ENCODE measurements at regions not wholly inside any gene's neighbourhood (a gene's known extent, or its start where the extent isn't known, plus 50 kb on each side); places are given as distances from the start of the nearest gene placed in this dataset.

DNA sequence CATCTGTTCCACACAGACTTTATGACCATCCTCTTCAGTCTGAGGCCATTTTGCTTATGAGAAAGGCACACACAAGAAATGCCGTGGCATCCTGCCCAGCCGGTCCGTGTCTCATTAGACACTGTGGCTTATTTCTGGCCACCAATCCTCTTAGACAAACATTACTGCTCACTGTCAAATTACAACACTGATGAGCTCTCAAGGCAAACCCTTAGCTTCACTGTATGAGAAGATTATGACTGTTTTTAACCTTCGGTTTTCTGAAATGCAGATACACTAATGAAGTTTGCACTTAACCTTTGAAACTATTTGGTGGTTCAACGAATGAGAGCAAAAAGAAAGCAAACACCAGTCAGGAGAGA is 50.5 kb upstream of the DST start (continued):
- TF ChIP-seq, protein P1, sequence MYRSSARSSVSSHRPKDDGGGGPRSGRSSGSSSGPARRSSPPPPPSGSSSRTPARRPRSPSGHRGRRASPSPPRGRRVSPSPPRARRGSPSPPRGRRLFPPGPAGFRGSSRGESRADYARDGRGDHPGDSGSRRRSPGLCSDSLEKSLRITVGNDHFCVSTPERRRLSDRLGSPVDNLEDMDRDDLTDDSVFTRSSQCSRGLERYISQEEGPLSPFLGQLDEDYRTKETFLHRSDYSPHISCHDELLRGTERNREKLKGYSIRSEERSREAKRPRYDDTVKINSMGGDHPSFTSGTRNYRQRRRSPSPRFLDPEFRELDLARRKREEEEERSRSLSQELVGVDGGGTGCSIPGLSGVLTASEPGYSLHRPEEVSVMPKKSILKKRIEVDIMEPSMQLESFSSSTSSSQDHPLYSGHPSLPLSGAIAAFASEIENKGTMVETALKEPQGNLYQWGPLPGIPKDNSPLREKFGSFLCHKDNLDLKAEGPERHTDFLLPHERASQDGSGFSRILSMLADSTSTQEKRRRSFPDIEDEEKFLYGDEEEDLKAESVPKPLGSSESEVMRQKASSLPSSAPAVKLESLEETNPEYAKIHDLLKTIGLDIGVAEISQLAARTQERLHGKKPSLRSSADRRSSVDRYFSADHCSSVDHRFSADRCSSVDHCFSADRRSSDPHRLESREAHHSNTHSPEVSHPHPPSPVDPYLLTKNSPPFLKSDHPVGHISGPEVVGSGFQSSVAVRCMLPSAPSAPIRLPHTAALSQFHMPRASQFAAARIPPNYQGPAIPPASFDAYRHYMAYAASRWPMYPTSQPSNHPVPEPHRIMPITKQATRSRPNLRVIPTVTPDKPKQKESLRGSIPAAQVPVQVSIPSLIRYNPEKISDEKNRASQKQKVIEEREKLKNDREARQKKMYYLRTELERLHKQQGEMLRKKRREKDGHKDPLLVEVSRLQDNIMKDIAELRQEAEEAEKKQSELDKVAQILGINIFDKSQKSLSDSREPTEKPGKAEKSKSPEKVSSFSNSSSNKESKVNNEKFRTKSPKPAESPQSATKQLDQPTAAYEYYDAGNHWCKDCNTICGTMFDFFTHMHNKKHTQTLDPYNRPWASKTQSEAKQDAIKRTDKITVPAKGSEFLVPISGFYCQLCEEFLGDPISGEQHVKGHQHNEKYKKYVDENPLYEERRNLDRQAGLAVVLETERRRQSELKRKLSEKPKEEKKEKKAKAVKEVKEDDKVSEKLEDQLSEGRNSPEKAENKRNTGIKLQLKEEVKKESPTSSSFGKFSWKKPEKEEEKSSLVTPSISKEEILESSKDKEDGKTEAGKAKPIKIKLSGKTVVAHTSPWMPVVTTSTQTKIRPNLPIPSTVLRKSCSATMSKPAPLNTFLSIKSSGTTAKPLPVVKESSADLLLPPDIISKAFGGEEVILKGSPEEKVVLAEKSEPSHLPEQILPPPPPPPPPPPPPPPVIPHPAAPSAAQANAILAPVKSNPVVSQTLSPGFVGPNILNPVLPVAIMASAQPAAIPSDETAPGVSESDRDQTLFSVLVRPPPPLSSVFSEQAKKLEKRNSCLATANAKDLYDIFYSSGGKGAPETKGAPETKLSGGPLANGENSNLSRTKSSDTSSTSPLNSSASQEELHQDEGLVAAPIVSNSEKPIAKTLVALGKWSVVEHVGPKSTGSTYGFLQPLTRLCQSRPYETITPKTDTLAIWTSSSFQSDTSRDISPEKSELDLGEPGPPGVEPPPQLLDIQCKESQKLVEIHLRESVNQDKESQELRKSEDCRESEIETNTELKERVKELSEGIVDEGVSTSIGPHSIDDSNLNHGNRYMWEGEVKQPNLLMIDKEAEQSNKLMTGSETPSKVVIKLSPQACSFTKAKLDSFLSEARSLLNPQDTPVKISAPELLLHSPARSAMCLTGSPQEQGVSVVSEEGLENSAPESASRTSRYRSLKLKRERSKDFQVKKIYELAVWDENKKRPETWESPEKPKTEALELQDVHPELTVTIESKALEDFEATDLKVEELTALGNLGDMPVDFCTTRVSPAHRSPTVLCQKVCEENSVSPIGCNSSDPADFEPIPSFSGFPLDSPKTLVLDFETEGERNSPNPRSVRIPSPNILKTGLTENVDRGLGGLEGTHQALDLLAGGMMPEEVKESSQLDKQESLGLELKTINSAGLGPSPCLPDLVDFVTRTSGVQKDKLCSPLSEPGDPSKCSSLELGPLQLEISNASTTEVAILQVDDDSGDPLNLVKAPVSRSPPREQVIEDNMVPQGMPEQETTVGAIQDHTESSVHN (CRISPR knock-in tag; IDR thresholded peaks at IDR 0.05), result no peak
- no peak; the same call in 2 of the 3 replicates for TF ChIP-seq MXI1 (IDR thresholded peaks at IDR 0.05; ENCODE audit: borderline replicate concordance, low read depth, low read length)
- peak; percentile 41; the same call in 1 of the 2 replicates for TF ChIP-seq HDAC2 (CRISPR knock-in tag; IDR thresholded peaks at IDR 0.05)
- TF ChIP-seq, protein P2, sequence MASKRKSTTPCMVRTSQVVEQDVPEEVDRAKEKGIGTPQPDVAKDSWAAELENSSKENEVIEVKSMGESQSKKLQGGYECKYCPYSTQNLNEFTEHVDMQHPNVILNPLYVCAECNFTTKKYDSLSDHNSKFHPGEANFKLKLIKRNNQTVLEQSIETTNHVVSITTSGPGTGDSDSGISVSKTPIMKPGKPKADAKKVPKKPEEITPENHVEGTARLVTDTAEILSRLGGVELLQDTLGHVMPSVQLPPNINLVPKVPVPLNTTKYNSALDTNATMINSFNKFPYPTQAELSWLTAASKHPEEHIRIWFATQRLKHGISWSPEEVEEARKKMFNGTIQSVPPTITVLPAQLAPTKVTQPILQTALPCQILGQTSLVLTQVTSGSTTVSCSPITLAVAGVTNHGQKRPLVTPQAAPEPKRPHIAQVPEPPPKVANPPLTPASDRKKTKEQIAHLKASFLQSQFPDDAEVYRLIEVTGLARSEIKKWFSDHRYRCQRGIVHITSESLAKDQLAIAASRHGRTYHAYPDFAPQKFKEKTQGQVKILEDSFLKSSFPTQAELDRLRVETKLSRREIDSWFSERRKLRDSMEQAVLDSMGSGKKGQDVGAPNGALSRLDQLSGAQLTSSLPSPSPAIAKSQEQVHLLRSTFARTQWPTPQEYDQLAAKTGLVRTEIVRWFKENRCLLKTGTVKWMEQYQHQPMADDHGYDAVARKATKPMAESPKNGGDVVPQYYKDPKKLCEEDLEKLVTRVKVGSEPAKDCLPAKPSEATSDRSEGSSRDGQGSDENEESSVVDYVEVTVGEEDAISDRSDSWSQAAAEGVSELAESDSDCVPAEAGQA (IDR thresholded peaks at IDR 0.05; ENCODE audit: low read depth), result no peak
- TF ChIP-seq, protein P2 (CRISPR knock-in tag; IDR thresholded peaks at IDR 0.05; ENCODE audit: borderline replicate concordance), result no peak
- peak; percentile 2; the same call in 1 of the 2 replicates for TF ChIP-seq ARNTL (CRISPR knock-in tag; IDR thresholded peaks at IDR 0.05)
- TF ChIP-seq, protein P3, sequence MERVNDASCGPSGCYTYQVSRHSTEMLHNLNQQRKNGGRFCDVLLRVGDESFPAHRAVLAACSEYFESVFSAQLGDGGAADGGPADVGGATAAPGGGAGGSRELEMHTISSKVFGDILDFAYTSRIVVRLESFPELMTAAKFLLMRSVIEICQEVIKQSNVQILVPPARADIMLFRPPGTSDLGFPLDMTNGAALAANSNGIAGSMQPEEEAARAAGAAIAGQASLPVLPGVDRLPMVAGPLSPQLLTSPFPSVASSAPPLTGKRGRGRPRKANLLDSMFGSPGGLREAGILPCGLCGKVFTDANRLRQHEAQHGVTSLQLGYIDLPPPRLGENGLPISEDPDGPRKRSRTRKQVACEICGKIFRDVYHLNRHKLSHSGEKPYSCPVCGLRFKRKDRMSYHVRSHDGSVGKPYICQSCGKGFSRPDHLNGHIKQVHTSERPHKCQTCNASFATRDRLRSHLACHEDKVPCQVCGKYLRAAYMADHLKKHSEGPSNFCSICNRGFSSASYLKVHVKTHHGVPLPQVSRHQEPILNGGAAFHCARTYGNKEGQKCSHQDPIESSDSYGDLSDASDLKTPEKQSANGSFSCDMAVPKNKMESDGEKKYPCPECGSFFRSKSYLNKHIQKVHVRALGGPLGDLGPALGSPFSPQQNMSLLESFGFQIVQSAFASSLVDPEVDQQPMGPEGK (CRISPR knock-in tag; IDR thresholded peaks at IDR 0.05), result no peak
- no peak for TF ChIP-seq ARHGAP35 (CRISPR knock-in tag; IDR thresholded peaks at IDR 0.05; ENCODE audit: borderline replicate concordance)
- TF ChIP-seq ZNF781 (CRISPR knock-in tag; IDR thresholded peaks at IDR 0.05; ENCODE audit: borderline replicate concordance, not compliant biosample characterization), result no peak
- TF ChIP-seq SOX13 (IDR thresholded peaks at IDR 0.05), result no peak
- TF ChIP-seq SOX13 (CRISPR knock-in tag; conservative IDR thresholded peaks at IDR 0.05 in 1 of 2, IDR thresholded peaks at IDR 0.05 in 1 of 2), result peak in 1 of 2 experiments; percentile 53; a peak in 2 of 4 replicates
- TF ChIP-seq MEF2D (CRISPR knock-in tag; IDR thresholded peaks at IDR 0.05), result no peak
- peak; percentile 40 for TF ChIP-seq HDAC1 (CRISPR knock-in tag; IDR thresholded peaks at IDR 0.05)

All from HepG2 (cell line).